ENCODE measurements at regions not wholly inside any gene's neighbourhood (a gene's known extent, or its start where the extent isn't known, plus 50 kb on each side); places are given as distances from the start of the nearest gene placed in this dataset.

- no peak overlapping the region for H3K4me2 ChIP-seq
- H3K27me3 Mint-ChIP-seq (ENCODE audit: insufficient read depth, low read depth), result peaks cover 10% of the 10 kb centered on the region
- no peak overlapping the region for H3K27ac ChIP-seq
- no peaks in the 10 kb centered on the region for H3F3A ChIP-seq (ENCODE audit: low read depth)
- H3K4me3 ChIP-seq, result no peak overlapping the region
- no peaks in the 10 kb centered on the region for H4K20me1 ChIP-seq (ENCODE audit: low read depth)
- no peaks in the 10 kb centered on the region for H3K4me1 ChIP-seq
- H3K9me3 ChIP-seq (ENCODE audit: low read depth), result no peaks in the 10 kb centered on the region
- H3K36me3 Mint-ChIP-seq, result no peaks in the 10 kb centered on the region
- peaks cover 6% of the 10 kb centered on the region for H3K4me1 Mint-ChIP-seq
- H2AFZ ChIP-seq (replicated peaks), result no peak overlapping the region
- TF ChIP-seq EZH2phosphoT487 (IDR thresholded peaks at IDR 0.05), result no peak
- TF ChIP-seq, protein P1, sequence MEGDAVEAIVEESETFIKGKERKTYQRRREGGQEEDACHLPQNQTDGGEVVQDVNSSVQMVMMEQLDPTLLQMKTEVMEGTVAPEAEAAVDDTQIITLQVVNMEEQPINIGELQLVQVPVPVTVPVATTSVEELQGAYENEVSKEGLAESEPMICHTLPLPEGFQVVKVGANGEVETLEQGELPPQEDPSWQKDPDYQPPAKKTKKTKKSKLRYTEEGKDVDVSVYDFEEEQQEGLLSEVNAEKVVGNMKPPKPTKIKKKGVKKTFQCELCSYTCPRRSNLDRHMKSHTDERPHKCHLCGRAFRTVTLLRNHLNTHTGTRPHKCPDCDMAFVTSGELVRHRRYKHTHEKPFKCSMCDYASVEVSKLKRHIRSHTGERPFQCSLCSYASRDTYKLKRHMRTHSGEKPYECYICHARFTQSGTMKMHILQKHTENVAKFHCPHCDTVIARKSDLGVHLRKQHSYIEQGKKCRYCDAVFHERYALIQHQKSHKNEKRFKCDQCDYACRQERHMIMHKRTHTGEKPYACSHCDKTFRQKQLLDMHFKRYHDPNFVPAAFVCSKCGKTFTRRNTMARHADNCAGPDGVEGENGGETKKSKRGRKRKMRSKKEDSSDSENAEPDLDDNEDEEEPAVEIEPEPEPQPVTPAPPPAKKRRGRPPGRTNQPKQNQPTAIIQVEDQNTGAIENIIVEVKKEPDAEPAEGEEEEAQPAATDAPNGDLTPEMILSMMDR (IDR thresholded peaks at IDR 0.05), result no peak
- TF ChIP-seq EZH2 (IDR thresholded peaks at IDR 0.05), result no peak
- H3K27ac Mint-ChIP-seq, result no peak overlapping the region
- H3K79me2 ChIP-seq (ENCODE audit: low read depth), result no peaks in the 10 kb centered on the region
- no peaks in the 10 kb centered on the region for H3K27me3 ChIP-seq
- H3K36me3 ChIP-seq, result no peaks in the 10 kb centered on the region
- no peak for DNase-seq (ENCODE audit: low spot score)
- H3K4me3 Mint-ChIP-seq, result no peak overlapping the region
- H3K9me3 Mint-ChIP-seq, result no peaks in the 10 kb centered on the region
- no peak overlapping the region for H3K9ac ChIP-seq
These were observed 51.0 kb upstream of the ADGRF1 start for GRCh38 chr6:47093169-47093568.

DNA sequence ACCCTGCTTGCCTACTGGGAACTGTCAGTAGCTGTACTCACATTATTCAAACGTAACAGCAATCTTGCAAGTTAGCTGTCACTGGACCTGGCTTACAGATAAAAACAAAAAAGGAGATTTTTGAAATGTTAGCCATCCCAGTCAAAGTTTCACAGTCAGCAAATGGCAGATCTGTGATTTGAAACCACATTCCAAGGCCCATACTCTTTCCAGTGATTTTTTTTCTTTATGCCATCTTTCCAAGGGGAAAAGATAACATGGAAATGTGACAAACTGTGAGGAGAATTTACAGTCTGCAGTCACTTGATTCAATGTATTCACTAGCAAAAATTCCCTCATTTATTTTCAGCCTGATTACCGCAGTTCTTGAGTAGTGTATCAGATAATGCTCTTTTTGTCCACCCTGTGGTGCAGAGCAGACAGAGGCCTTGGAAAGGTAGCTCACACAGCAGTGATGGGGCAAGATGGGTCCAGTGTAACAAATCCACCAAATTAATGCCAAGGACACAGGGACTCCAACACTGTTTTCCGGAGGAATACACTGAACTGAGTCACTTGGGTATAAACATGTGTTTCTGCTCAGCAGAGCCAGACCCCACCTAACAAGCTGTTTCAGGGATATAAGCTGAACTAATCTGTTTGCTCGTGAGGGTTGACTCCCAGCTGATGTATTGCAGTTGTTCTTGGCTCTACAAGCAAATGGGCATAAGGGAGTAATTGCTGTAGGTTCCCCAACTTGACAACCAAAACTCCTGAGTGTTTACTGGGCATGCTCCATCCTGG lies 49.9 kb upstream of the ADGRF1 start:
- H3F3A ChIP-seq (ENCODE audit: low read depth), result no peaks in the 10 kb centered on the region
- Mint-ChIP-seq H3K9me3 (no peaks in the 10 kb centered on the region), H3K4me1 (peaks cover 6% of the 10 kb centered on the region), H3K27ac (no peak overlapping the region), H3K4me3 (no peak overlapping the region), H3K27me3 (ENCODE audit: insufficient read depth, low read depth) (peaks cover 10% of the 10 kb centered on the region), H3K36me3 (no peaks in the 10 kb centered on the region)
- DNase-seq (ENCODE audit: low spot score), result no peak
- no peaks in the 10 kb centered on the region for H3K36me3 ChIP-seq
- no peak overlapping the region for H3K4me3 ChIP-seq
- TF ChIP-seq, protein P1 (IDR thresholded peaks at IDR 0.05), result no peak
- TF ChIP-seq EZH2 (IDR thresholded peaks at IDR 0.05), result no peak
- TF ChIP-seq EZH2phosphoT487 (IDR thresholded peaks at IDR 0.05), result no peak
- no peaks in the 10 kb centered on the region for H3K27me3 ChIP-seq
- H3K4me2 ChIP-seq, result no peak overlapping the region
- H3K9me3 ChIP-seq (ENCODE audit: low read depth), result no peaks in the 10 kb centered on the region
- H2AFZ ChIP-seq (replicated peaks), result peak overlapping the region; percentile 24
- no peaks in the 10 kb centered on the region for H4K20me1 ChIP-seq (ENCODE audit: low read depth)
- H3K27ac ChIP-seq, result no peak overlapping the region
- no peaks in the 10 kb centered on the region for H3K79me2 ChIP-seq (ENCODE audit: low read depth)
- no peaks in the 10 kb centered on the region for H3K4me1 ChIP-seq
- no peak overlapping the region for H3K9ac ChIP-seq

Measured in neural progenitor cell (in vitro differentiated cells).